GM10266 (cell line): ENCODE measurements at regions not wholly inside any gene's neighbourhood (a gene's known extent, or its start where the extent isn't known, plus 50 kb on each side); places are given as distances from the start of the nearest gene placed in this dataset.

Experiments used
- DNase-seq: peaks from one replicate; pipeline ENCODE4 v3.0.0; 2012; ENCODE audit errors: extremely low spot score
- TF ChIP-seq, protein P1 (sequence below): IDR thresholded peaks from 2 replicates; pipeline ENCODE4 v1.5.1; 2012; ENCODE audit warnings: mild to moderate bottlenecking, low read depth; ENCODE audit not compliant: control insufficient read depth, insufficient read depth; ENCODE audit errors: missing control alignments

DNA sequence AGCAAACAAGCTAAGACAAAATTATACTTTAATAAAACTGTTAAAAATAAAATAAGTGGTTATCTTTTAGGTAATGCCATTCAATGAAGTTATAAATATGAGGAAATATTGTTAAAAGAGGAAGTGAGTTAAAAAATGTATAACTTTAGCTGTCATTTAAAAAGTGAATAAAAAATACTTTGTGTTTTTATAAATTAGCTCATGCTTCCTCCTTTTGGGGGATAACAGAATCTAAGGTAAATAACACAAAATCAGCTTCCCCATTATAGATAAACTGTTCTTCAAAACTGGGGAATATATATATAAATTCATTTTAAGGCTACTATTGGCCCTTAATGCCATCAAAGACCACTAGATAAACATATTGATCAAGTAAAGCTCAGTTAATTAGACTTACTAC, 113.7 kb upstream of the AADACL2 start:
- TF ChIP-seq, protein P1, sequence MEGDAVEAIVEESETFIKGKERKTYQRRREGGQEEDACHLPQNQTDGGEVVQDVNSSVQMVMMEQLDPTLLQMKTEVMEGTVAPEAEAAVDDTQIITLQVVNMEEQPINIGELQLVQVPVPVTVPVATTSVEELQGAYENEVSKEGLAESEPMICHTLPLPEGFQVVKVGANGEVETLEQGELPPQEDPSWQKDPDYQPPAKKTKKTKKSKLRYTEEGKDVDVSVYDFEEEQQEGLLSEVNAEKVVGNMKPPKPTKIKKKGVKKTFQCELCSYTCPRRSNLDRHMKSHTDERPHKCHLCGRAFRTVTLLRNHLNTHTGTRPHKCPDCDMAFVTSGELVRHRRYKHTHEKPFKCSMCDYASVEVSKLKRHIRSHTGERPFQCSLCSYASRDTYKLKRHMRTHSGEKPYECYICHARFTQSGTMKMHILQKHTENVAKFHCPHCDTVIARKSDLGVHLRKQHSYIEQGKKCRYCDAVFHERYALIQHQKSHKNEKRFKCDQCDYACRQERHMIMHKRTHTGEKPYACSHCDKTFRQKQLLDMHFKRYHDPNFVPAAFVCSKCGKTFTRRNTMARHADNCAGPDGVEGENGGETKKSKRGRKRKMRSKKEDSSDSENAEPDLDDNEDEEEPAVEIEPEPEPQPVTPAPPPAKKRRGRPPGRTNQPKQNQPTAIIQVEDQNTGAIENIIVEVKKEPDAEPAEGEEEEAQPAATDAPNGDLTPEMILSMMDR = no peak
- no peak for DNase-seq

DNA sequence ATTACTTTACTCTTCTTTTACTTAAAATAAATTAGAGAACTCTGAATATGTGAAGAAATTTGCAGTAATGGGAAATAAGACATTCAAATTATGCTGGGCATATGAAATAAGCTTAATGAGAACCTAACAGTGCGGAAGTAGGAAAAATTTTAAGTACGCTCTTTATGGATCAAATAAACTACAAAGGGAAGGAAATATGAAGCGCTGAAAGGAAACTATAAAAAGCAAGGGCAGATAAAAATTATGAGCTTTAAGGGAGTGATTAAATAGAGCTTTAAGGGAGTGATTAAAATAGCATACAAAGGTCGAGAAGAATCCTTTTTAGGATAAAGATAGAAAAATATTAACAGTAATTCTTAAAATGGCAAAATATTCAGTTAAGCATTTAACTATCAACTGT, 118.3 kb upstream of the AADACL2 start:
- no peak for DNase-seq
- TF ChIP-seq, protein P1 = no peak

DNA sequence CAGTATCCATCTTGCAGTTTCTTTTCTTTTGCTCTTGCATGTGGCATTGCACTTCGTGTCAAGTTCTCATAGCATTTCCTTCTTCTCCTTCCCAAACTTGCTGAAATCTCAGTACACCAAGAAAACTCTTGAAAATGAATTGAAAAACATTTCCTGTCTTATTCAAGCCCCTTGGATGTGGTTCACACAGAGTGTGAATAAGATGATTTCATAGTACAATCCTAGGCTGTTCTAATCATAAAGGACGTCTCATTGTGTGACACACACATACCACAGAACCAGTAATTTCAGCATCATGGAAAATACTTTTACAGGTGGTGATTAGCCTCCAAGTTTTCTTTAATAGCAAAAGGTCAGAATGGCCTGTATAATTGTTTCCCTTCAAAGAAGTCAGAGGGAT, 121.6 kb upstream of the AADACL2 start:
- no peak for DNase-seq
- TF ChIP-seq, protein P1 = no peak

DNA sequence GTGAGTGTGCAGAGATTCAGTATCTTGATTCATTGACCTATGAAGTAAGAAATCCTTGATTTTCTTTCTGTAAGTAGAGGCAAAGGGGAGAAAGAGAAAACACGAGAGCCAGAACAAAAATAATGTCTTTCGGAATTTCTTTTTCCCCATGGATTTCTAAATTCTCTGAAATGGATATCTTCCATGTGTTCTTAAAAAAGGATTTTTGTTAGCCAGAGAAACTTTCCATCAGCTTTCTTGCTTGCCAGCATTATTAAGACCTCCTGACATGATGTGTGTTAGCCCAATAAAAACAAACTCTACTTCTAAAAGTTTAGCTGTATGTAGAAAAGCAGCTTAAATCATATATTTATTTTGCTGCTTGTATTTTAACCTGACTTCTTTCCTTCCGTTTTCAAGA, 122.3 kb upstream of the AADACL2 start:
- TF ChIP-seq, protein P1 = no peak
- DNase-seq = no peak

DNA sequence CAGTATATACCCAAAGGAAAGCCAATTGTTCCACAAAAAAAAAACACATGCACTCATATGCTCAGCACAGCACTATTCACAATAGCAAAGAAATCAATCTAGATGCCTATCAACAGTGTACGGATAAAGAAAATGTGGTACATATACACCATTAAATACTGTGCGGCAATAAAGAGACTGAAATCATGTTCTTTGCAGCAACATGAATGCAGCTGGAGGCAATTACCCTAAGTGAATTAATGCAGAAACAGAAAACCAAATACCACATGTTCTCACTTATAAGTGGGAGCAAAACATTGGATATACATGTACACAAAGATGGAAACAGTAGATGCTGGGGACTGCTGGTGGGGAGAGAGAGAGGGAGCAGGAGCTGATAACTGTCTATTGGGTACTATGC, 124.2 kb upstream of the AADACL2 start:
- TF ChIP-seq, protein P1 = no peak
- DNase-seq = no peak

DNA sequence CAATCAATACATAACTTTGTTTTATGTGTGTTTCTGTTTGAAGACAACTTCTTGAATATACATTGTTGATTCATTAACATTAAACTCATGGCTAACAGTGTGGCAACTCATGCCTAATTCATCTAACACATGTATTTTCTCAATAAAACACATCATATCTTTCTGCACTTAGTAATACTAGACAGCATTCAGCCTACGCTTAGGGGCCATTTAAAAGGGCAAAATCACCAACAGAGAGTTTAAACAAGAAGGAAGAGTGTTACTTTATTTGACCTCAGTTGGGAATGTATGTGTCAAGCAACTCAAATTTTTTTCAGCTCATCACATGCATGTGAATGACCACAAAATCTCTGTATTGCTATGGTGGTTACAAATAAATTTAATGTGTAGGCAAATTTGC, 128.8 kb upstream of the AADACL2 start:
- TF ChIP-seq, protein P1 = no peak
- DNase-seq = no peak

DNA sequence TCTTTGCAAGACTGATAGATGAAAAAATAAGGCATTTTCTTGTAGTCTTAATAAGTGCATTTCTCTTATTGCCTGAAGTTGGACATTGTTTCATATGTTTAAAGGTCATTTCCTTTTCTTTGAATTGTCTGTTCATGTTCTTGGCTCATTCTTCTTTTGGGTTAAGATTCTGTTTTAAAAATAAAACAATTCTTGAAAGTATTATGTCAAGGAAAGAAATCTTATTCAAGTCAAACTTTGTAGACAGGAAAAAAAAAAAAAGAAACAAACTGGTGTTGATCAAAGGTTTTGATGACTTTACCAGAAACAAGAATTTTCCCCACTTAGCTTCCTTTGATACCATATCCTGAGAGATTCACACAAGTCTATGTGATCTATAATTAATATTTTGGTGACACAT, 132.9 kb upstream of the AADACL2 start:
- TF ChIP-seq, protein P1 = no peak
- no peak for DNase-seq
